ENCODE measurements at regions not wholly inside any gene's neighbourhood (a gene's known extent, or its start where the extent isn't known, plus 50 kb on each side); places are given as distances from the start of the nearest gene placed in this dataset.

GRCh38 chr20:50370036-50370566 is 140.1 kb upstream of the PTPN1 start:
- no peak for TF ChIP-seq CTCF (IDR thresholded peaks at IDR 0.05; ENCODE audit: borderline replicate concordance, extremely low read depth, insufficient read depth)
- no peak overlapping the region for H3K4me3 ChIP-seq (ENCODE audit: low read length in 3 of 3)
- no peak for FAIRE-seq
- no peak overlapping the region for H3K9ac ChIP-seq (ENCODE audit: low read length in 3 of 3)
- no peaks in the 10 kb centered on the region for H3K9me3 ChIP-seq (ENCODE audit: control insufficient read depth in 2 of 3, insufficient read depth in 1 of 3, low read length in 3 of 3)
- H3K4me1 ChIP-seq (ENCODE audit: control insufficient read depth in 2 of 3, insufficient read depth in 2 of 3, low read depth in 1 of 3, low read length in 3 of 3): peaks cover 0 to 6% (median 0%) of the 10 kb centered on the region in 3 donors
- intact Hi-C loops (cut with DNase I): no loop called here
- no peak for DNase-seq
- no peaks in the 10 kb centered on the region for H3K36me3 ChIP-seq (ENCODE audit: control insufficient read depth in 2 of 3, insufficient read depth in 3 of 3, low read length in 3 of 3)
- H3K27me3 ChIP-seq (ENCODE audit: control insufficient read depth, insufficient read depth, low read length): no peaks in the 10 kb centered on the region
- no peak overlapping the region for H3K27ac ChIP-seq (ENCODE audit: low read depth in 2 of 2, low read length in 2 of 2)

GRCh38 chr20:50371878-50372769 is 138.1 kb upstream of the PTPN1 start:
- Histone ChIP-seq H3K9me3 (ENCODE audit: control insufficient read depth in 2 of 3, insufficient read depth in 1 of 3, low read length in 3 of 3) (no peaks in the 10 kb centered on the region), H3K4me1 (ENCODE audit: control insufficient read depth in 2 of 3, insufficient read depth in 2 of 3, low read depth in 1 of 3, low read length in 3 of 3) (peaks cover 0 to under 1% (median 0%) of the 10 kb centered on the region in 3 donors), H3K4me3 (ENCODE audit: low read length in 3 of 3) (no peak overlapping the region), H3K36me3 (ENCODE audit: control insufficient read depth in 2 of 3, insufficient read depth in 3 of 3, low read length in 3 of 3) (no peaks in the 10 kb centered on the region), H3K27ac (ENCODE audit: low read depth in 2 of 2, low read length in 2 of 2) (no peak overlapping the region), H3K27me3 (ENCODE audit: control insufficient read depth, insufficient read depth, low read length) (no peaks in the 10 kb centered on the region), H3K9ac (ENCODE audit: low read length in 3 of 3) (no peak overlapping the region)
- DNase-seq (peak in 1 of 5 donors; percentile 55), FAIRE-seq (no peak)
- intact Hi-C loops (cut with DNase I): no loop called here
- TF ChIP-seq CTCF (IDR thresholded peaks at IDR 0.05; ENCODE audit: borderline replicate concordance, extremely low read depth, insufficient read depth): no peak

DNA sequence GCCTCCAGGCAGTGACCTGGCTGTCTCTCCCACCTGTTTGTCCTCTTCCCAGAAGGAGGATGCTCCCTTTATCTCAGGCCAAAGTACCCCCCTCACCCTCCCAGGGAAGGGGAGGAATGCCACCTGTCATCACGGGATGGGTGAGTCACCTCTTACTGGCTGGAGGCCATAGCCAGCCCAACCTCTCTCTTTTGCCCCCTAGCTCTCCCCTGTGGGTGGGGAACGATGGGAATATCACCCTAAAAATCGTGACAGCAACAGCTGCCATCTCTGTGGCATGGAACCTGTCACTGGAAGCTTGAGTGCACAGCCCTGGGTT is 137.5 kb upstream of the PTPN1 start:
- no peaks in the 10 kb centered on the region for H3K4me1 ChIP-seq (ENCODE audit: control insufficient read depth in 2 of 3, insufficient read depth in 2 of 3, low read depth in 1 of 3, low read length in 3 of 3)
- H3K9me3 ChIP-seq (ENCODE audit: control insufficient read depth in 2 of 3, insufficient read depth in 1 of 3, low read length in 3 of 3): no peaks in the 10 kb centered on the region
- no peak overlapping the region for H3K27ac ChIP-seq (ENCODE audit: low read depth in 2 of 2, low read length in 2 of 2)
- H3K27me3 ChIP-seq (ENCODE audit: control insufficient read depth, insufficient read depth, low read length): no peaks in the 10 kb centered on the region
- DNase-seq (no peak), FAIRE-seq (no peak)
- no peak for TF ChIP-seq CTCF (IDR thresholded peaks at IDR 0.05; ENCODE audit: borderline replicate concordance, extremely low read depth, insufficient read depth)
- no peak overlapping the region for H3K4me3 ChIP-seq (ENCODE audit: low read length in 3 of 3)
- intact Hi-C loops (cut with DNase I): no loop called here
- H3K36me3 ChIP-seq (ENCODE audit: control insufficient read depth in 2 of 3, insufficient read depth in 3 of 3, low read length in 3 of 3): no peaks in the 10 kb centered on the region
- H3K9ac ChIP-seq (ENCODE audit: low read length in 3 of 3): no peak overlapping the region

Measured in kidney (tissue), 13 donors.